Esophagus muscularis mucosa (tissue), 4 donors: ENCODE measurements at regions not wholly inside any gene's neighbourhood (a gene's known extent, or its start where the extent isn't known, plus 50 kb on each side); places are given as distances from the start of the nearest gene placed in this dataset.

Source experiments
- CTCF ChIP-seq, 3 experiments: fragments of 200-600 bp in 2 of 3; fragments of 450-650 bp in 1 of 3; sonication (generic) in 2 of 3; IDR thresholded peaks; one replicate each; pipeline ENCODE4 v1.5.1; 2017 to 2019; ENCODE audit warnings: antibody characterized with exemption in 3 of 3, mild to moderate bottlenecking in 2 of 3, moderate library complexity in 1 of 3
- EP300 ChIP-seq: sonication (generic); formaldehyde crosslinking; IDR thresholded peaks from one replicate; pipeline ENCODE4 v1.6.1; 2017; ENCODE audit warnings: antibody characterized with exemption
- POLR2A ChIP-seq: fragments of 450-650 bp; IDR thresholded peaks from one replicate; pipeline ENCODE4 v1.6.1; 2017; ENCODE audit warnings: antibody characterized with exemption, moderate library complexity, mild to moderate bottlenecking, low read depth
- POLR2AphosphoS5 ChIP-seq, 2 donors: sonication (generic); formaldehyde crosslinking; IDR thresholded peaks; one replicate each; pipeline ENCODE4 v1.6.1; 2017; ENCODE audit warnings: antibody characterized with exemption in 2 of 2

DNA sequence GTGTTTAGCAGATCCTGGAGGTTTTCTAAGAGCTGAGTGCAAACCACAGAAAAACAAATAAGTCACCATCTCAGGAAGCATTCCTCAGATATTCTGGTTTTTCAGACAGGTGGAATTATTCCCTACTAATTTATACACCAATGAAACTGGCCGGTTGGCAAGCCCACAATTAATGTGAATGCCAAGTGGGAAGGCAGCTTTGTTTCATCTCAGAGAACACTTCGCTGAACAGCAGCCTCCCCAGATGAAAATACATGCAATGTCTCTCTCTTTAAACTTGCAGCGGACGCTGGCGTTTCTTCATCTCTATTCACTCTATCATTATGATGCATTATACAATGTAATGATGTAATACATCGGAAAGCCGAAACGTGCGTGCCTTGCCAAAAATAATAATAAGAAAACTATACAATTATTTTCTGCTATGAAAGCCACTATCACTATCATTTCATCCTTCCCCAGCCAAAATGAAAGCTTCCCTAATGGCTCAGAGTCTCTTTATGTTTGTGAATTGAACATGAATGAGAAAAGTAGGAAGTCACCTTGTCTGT is 649.4 kb downstream of the BCL11A start:
- TF ChIP-seq CTCF (IDR thresholded peaks at IDR 0.05) (no peak), POLR2A (no peak), POLR2AphosphoS5 (IDR thresholded peaks at IDR 0.05) (no peak), EP300 (no peak)
